ENCODE measurements at regions not wholly inside any gene's neighbourhood (a gene's known extent, or its start where the extent isn't known, plus 50 kb on each side); places are given as distances from the start of the nearest gene placed in this dataset.

DNA sequence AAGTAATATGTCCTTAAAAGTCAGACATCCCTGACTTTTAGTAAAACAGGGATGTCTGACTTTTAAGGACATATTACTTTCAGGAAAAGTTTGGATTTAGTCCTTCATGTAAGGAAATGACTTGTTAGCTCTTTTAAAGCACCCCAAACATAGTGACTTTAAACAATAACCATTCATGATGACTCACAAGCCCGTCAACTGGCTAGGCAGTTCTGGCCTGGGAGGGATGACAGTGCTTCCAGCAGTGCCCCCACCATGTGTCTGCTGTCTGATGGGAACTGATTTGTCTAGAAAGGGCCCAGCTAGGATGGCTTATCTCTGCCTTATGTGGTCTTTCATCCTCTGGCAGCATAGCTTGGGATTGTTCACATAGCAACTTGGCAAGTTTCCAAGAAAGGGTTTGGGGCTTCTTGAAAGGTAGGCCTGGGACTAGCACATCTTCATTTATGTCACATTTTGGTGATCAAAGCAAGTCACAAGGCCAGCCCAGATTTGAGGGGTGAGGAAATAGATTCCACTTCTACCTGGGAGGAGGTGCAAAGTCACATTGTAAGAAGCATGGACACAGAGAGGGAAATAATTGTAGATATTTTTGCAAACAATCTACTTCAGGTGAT lies 143.5 kb downstream of the C1orf94 start:
- ChIA-PET POLR2A (no interaction called here), CTCF (no interaction called here)
- dilution Hi-C loops (cut with MboI; ENCODE audit: extremely low pct_ligation_motif_present, low sequenced_read_pairs) (no loop called here), intact Hi-C loops (cut with micrococcal nuclease) (no loop called here)
- Histone ChIP-seq H3K4me2 (ENCODE audit: insufficient read depth, low read length) (no peak overlapping the region), H3K4me3 (replicated peaks in 1 of 3; ENCODE audit: insufficient read depth in 1 of 3, low read depth in 1 of 3, low read length in 3 of 3) (no peak overlapping the region), H3K27ac (ENCODE audit: insufficient read depth, low read depth, low read length) (no peak overlapping the region), H3K9me1 (replicated peaks; ENCODE audit: control insufficient read depth, extremely low read depth, insufficient read depth, low read length) (no peaks in the 10 kb centered on the region), H2AFZ (ENCODE audit: low read depth, low read length) (no peak overlapping the region), H3K4me1 (ENCODE audit: control insufficient read depth, extremely low read depth, insufficient read depth, low read length) (no peaks in the 10 kb centered on the region), H3K79me2 (ENCODE audit: control insufficient read depth, insufficient read depth, low read length) (no peaks in the 10 kb centered on the region), H3K27me3 (ENCODE audit: control insufficient read depth in 2 of 2, insufficient read depth in 2 of 2, low read length in 2 of 2) (no peaks in the 10 kb centered on the region), H3K9me3 (replicated peaks; ENCODE audit: control insufficient read depth, insufficient read depth, low read length) (no peaks in the 10 kb centered on the region), H4K20me1 (replicated peaks; ENCODE audit: control insufficient read depth, extremely low read depth, insufficient read depth, low read length) (no peaks in the 10 kb centered on the region), H3K36me3 (ENCODE audit: control insufficient read depth in 2 of 2, extremely low read depth in 1 of 2, insufficient read depth in 2 of 2, low read length in 2 of 2) (no peaks in the 10 kb centered on the region), H3K9ac (replicated peaks; ENCODE audit: extremely low read depth, insufficient read depth, low read length) (no peak overlapping the region)
- no peak for DNase-seq (ENCODE audit: low read depth, low spot score)
- no peak for FAIRE-seq
- no TSS peak for BruUV-seq (replicated peaks)
- no peak for TF ChIP-seq FOS (IDR thresholded peaks at IDR 0.05; ENCODE audit: borderline replicate concordance, insufficient read depth, low read length)
- no peak for TF ChIP-seq GATA2 (IDR thresholded peaks at IDR 0.05; ENCODE audit: insufficient read depth, insufficient read length, low read depth, low read length)
- TF ChIP-seq, protein P1, sequence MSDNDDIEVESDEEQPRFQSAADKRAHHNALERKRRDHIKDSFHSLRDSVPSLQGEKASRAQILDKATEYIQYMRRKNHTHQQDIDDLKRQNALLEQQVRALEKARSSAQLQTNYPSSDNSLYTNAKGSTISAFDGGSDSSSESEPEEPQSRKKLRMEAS (IDR thresholded peaks at IDR 0.05; ENCODE audit: insufficient read depth, insufficient read length), result no peak
- no peak for TF ChIP-seq EZH2 (IDR thresholded peaks at IDR 0.05; ENCODE audit: borderline replicate concordance, low read depth, low read length, severe bottlenecking)
- no peak for TF ChIP-seq POLR2A (IDR thresholded peaks at IDR 0.05; ENCODE audit: low read depth, low read length)
- no peak for TF ChIP-seq MYC (IDR thresholded peaks at IDR 0.05; ENCODE audit: low read depth, low read length)
- TF ChIP-seq POLR2AphosphoS5 (IDR thresholded peaks at IDR 0.05; ENCODE audit: insufficient read depth, low read depth, low read length), result no peak
- no peak for TF ChIP-seq JUN (IDR thresholded peaks at IDR 0.05; ENCODE audit: borderline replicate concordance, insufficient read depth, insufficient read length, low read depth)
- TF ChIP-seq, protein P2, sequence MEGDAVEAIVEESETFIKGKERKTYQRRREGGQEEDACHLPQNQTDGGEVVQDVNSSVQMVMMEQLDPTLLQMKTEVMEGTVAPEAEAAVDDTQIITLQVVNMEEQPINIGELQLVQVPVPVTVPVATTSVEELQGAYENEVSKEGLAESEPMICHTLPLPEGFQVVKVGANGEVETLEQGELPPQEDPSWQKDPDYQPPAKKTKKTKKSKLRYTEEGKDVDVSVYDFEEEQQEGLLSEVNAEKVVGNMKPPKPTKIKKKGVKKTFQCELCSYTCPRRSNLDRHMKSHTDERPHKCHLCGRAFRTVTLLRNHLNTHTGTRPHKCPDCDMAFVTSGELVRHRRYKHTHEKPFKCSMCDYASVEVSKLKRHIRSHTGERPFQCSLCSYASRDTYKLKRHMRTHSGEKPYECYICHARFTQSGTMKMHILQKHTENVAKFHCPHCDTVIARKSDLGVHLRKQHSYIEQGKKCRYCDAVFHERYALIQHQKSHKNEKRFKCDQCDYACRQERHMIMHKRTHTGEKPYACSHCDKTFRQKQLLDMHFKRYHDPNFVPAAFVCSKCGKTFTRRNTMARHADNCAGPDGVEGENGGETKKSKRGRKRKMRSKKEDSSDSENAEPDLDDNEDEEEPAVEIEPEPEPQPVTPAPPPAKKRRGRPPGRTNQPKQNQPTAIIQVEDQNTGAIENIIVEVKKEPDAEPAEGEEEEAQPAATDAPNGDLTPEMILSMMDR (IDR thresholded peaks at IDR 0.05; ENCODE audit: extremely low read depth in 1 of 2, insufficient read depth in 1 of 2, low read depth in 1 of 2, low read length in 2 of 2), result no peak

Data from endothelial cell of umbilical vein (primary cell).